H9 (cell line): ENCODE measurements at regions not wholly inside any gene's neighbourhood (a gene's known extent, or its start where the extent isn't known, plus 50 kb on each side); places are given as distances from the start of the nearest gene placed in this dataset.

Experiments
- DNase-seq: peaks from one replicate; pipeline ENCODE4 v3.0.0-alpha.2; 2017
- H2AFZ ChIP-seq: one replicate; pipeline ENCODE4 v1.6.1; 2013; ENCODE audit warnings: mild to moderate bottlenecking, low read length, control low read depth, moderate library complexity
- H2AK5ac ChIP-seq: 2 replicates; pipeline ENCODE4 v1.6.1; 2013; ENCODE audit warnings: low read length, control low read depth, mixed read lengths; ENCODE audit not compliant: insufficient read length
- H2BK120ac ChIP-seq: one replicate; pipeline ENCODE4 v1.6.1; 2013; ENCODE audit warnings: low read depth, mild to moderate bottlenecking, low read length, control low read depth, inconsistent platforms; ENCODE audit not compliant: poor library complexity, severe bottlenecking
- H2BK12ac ChIP-seq: 2 replicates; pipeline ENCODE4 v1.6.1; 2013; ENCODE audit warnings: low read length, control low read depth, mixed read lengths, low read depth; ENCODE audit not compliant: insufficient read length
- H2BK15ac ChIP-seq: 2 replicates; pipeline ENCODE4 v1.6.1; 2013; ENCODE audit warnings: low read depth, low read length, control low read depth
- H2BK20ac ChIP-seq: one replicate; pipeline ENCODE4 v1.6.1; 2013; ENCODE audit warnings: low read depth, mild to moderate bottlenecking, low read length, control low read depth, inconsistent platforms; ENCODE audit not compliant: poor library complexity, severe bottlenecking
- H2BK5ac ChIP-seq: 2 replicates; pipeline ENCODE4 v1.6.1; 2013; ENCODE audit warnings: low read length, control low read depth, mixed read lengths; ENCODE audit not compliant: insufficient read length
- H3K14ac ChIP-seq: 2 replicates; pipeline ENCODE4 v1.6.1; 2013; ENCODE audit warnings: low read length, control low read depth; ENCODE audit not compliant: insufficient read depth
- H3K18ac ChIP-seq: 2 replicates; pipeline ENCODE4 v1.6.1; 2013; ENCODE audit warnings: low read depth, mild to moderate bottlenecking, mixed read lengths, low read length, control low read depth; ENCODE audit not compliant: insufficient read length
- H3K23ac ChIP-seq: 2 replicates; pipeline ENCODE4 v1.6.1; 2013; ENCODE audit warnings: low read length, control low read depth, mixed read lengths, low read depth; ENCODE audit not compliant: insufficient read length
- H3K23me2 ChIP-seq: 2 replicates; pipeline ENCODE4 v1.6.1; 2013; ENCODE audit warnings: low read depth, mild to moderate bottlenecking, mixed read lengths, low read length, control low read depth; ENCODE audit not compliant: insufficient read length, poor library complexity, severe bottlenecking
- H3K27ac ChIP-seq: 2 replicates; pipeline ENCODE4 v1.5.1; 2013; ENCODE audit warnings: low read length, control low read depth, mixed read lengths, low read depth; ENCODE audit not compliant: insufficient read length
- H3K27me3 ChIP-seq: 2 replicates; pipeline ENCODE4 v1.6.1; 2013; ENCODE audit warnings: low read length, control low read depth, inconsistent platforms; ENCODE audit not compliant: insufficient read depth
- H3K4ac ChIP-seq: 2 replicates; pipeline ENCODE4 v1.6.1; 2013; ENCODE audit warnings: low read depth, mild to moderate bottlenecking, control low read depth, inconsistent platforms, low read length, moderate library complexity
- H3K4me1 ChIP-seq: 2 replicates; pipeline ENCODE4 v1.6.1; 2013; ENCODE audit warnings: low read length, control low read depth, inconsistent platforms; ENCODE audit not compliant: insufficient read depth
- H3K4me2 ChIP-seq: 2 replicates; pipeline ENCODE4 v1.6.1; 2013; ENCODE audit warnings: low read length, control low read depth, mixed read lengths; ENCODE audit not compliant: insufficient read length, insufficient read depth
- H3K56ac ChIP-seq: 2 replicates; pipeline ENCODE4 v1.6.1; 2013; ENCODE audit warnings: low read depth, mild to moderate bottlenecking, mixed read lengths, low read length, control low read depth; ENCODE audit not compliant: insufficient read length
- H3K79me1 ChIP-seq: 2 replicates; pipeline ENCODE4 v1.6.1; 2013; ENCODE audit warnings: low read depth, mild to moderate bottlenecking, moderate library complexity, low read length, control low read depth, inconsistent platforms; ENCODE audit not compliant: insufficient read depth, poor library complexity, severe bottlenecking
- H3K79me2 ChIP-seq: 2 replicates; pipeline ENCODE4 v1.6.1; 2013; ENCODE audit warnings: low read length, control low read depth, inconsistent platforms; ENCODE audit not compliant: insufficient read depth
- H3K9ac ChIP-seq: 2 replicates; pipeline ENCODE4 v1.6.1; 2013; ENCODE audit warnings: low read length, control low read depth, mixed read lengths; ENCODE audit not compliant: insufficient read length; ENCODE audit errors: extremely low read depth
- H3K9me3 ChIP-seq: one replicate; pipeline ENCODE4 v1.6.1; 2013; ENCODE audit warnings: low read depth, low read length, inconsistent platforms; ENCODE audit not compliant: control insufficient read depth
- H3T11ph ChIP-seq: one replicate; pipeline ENCODE4 v1.6.1; 2013; ENCODE audit warnings: mild to moderate bottlenecking, low read length, control low read depth, inconsistent platforms
- H4K20me1 ChIP-seq: one replicate; pipeline ENCODE4 v1.6.1; 2013; ENCODE audit not compliant: control insufficient read depth, insufficient read length, insufficient read depth
- H4K5ac ChIP-seq: 2 replicates; pipeline ENCODE4 v1.6.1; 2013; ENCODE audit warnings: low read depth, mild to moderate bottlenecking, mixed read lengths, low read length, control low read depth; ENCODE audit not compliant: insufficient read length
- H4K8ac ChIP-seq: replicated peaks from 2 replicates; pipeline ENCODE4 v1.6.1; 2013; ENCODE audit warnings: low read length, control low read depth, mixed read lengths, low read depth; ENCODE audit not compliant: insufficient read length
- H4K91ac ChIP-seq: 2 replicates; pipeline ENCODE4 v1.6.1; 2013; ENCODE audit warnings: low read depth, mild to moderate bottlenecking, moderate library complexity, mixed read lengths, low read length, control low read depth; ENCODE audit not compliant: insufficient read length
- H3K27ac Mint-ChIP-seq, 3 experiments: 2 replicates in 2 of 3; 3 replicates in 1 of 3; pipeline ENCODE4 v1.8.0; 2020 to 2021; ENCODE audit warnings: mixed read lengths in 3 of 3, mild to moderate bottlenecking in 1 of 3, moderate library complexity in 1 of 3
- H3K27me3 Mint-ChIP-seq: 2 replicates; pipeline ENCODE4 v1.8.0; 2021; ENCODE audit warnings: low read depth, mild to moderate bottlenecking, moderate library complexity, mixed read lengths
- H3K36me3 Mint-ChIP-seq, 3 experiments: 2 replicates in 2 of 3; 3 replicates in 1 of 3; pipeline ENCODE4 v1.8.0; 2020 to 2021; ENCODE audit warnings: low read depth in 3 of 3, mixed read lengths in 3 of 3; ENCODE audit not compliant: insufficient read depth in 1 of 3
- H3K4me1 Mint-ChIP-seq, 2 experiments: 2 replicates each; pipeline ENCODE4 v1.8.0; 2020; ENCODE audit warnings: mixed read lengths in 2 of 2
- H3K4me3 Mint-ChIP-seq, 2 experiments: 2 replicates in 1 of 2; 3 replicates in 1 of 2; pipeline ENCODE4 v1.8.0; 2020 to 2021; ENCODE audit warnings: mild to moderate bottlenecking in 2 of 2, mixed read lengths in 2 of 2, moderate library complexity in 1 of 2
- H3K9me3 Mint-ChIP-seq, 2 experiments: 2 replicates in 1 of 2; 3 replicates in 1 of 2; pipeline ENCODE4 v1.8.0; 2020; ENCODE audit warnings: mild to moderate bottlenecking in 2 of 2, mixed read lengths in 2 of 2, moderate library complexity in 1 of 2
- WGBS: extraction: QIAGEN DNeasy Blood & Tissue Kit; methylation state at CpG from one replicate; pipeline ENCODE4 v1.1.7; 2013; ENCODE audit warnings: missing lambda C conversion rate, low lambda C conversion rate, mixed read lengths; ENCODE audit not compliant: insufficient read length; ENCODE audit errors: extremely low coverage; 5-methylcytosine and 5-hydroxymethylcytosine counted together
- TF ChIP-seq, protein P1 (sequence below): fragments of 200-600 bp; sonication (generic); conservative IDR thresholded peaks from 3 replicates; pipeline ENCODE4 v1.8.0; 2021; ENCODE audit warnings: antibody characterized with exemption, mild to moderate bottlenecking

GRCh38 chr3:135781026-135781815 lies 184.3 kb upstream of the PPP2R3A start:
- H3K9me3 ChIP-seq = no peaks in the 10 kb centered on the region
- H3K9me3 Mint-ChIP-seq = no peaks in the 10 kb centered on the region; a peak in 1 of 5 replicates

More at GRCh38 chr3:135781026-135781815, 184.3 kb upstream of the PPP2R3A start:
- Histone ChIP-seq H3K23ac (no peak overlapping the region), H3K9ac (no peak overlapping the region), H3K27ac (no peak overlapping the region), H4K91ac (no peak overlapping the region), H3K18ac (no peak overlapping the region), H2BK12ac (no peak overlapping the region), H3K27me3 (no peaks in the 10 kb centered on the region), H2AK5ac (no peak overlapping the region), H3K4ac (no peak overlapping the region), H3K4me2 (no peak overlapping the region), H3T11ph (no peak overlapping the region), H2BK120ac (no peak overlapping the region), H3K79me1 (no peaks in the 10 kb centered on the region), H2BK5ac (no peak overlapping the region), H3K56ac (no peak overlapping the region), H2BK20ac (no peak overlapping the region), H3K79me2 (no peaks in the 10 kb centered on the region), H2AFZ (no peak overlapping the region), H3K23me2 (no peaks in the 10 kb centered on the region), H4K8ac (no peak overlapping the region), H4K5ac (no peak overlapping the region), H4K20me1 (no peaks in the 10 kb centered on the region), H3K14ac (no peak overlapping the region), H2BK15ac (no peak overlapping the region), H3K4me1 (no peaks in the 10 kb centered on the region)
- no peaks in the 10 kb centered on the region for H3K36me3 Mint-ChIP-seq
- H3K4me1 Mint-ChIP-seq = no peaks in the 10 kb centered on the region
- H3K27me3 Mint-ChIP-seq = peaks cover 4% of the 10 kb centered on the region; the same call in 1 of the 2 replicates
- WGBS = no CpG with 5 or more reads among the region's 3 CpGs
- H3K27ac Mint-ChIP-seq = no peak overlapping the region; a peak in 1 of 7 replicates
- TF ChIP-seq, protein P1, sequence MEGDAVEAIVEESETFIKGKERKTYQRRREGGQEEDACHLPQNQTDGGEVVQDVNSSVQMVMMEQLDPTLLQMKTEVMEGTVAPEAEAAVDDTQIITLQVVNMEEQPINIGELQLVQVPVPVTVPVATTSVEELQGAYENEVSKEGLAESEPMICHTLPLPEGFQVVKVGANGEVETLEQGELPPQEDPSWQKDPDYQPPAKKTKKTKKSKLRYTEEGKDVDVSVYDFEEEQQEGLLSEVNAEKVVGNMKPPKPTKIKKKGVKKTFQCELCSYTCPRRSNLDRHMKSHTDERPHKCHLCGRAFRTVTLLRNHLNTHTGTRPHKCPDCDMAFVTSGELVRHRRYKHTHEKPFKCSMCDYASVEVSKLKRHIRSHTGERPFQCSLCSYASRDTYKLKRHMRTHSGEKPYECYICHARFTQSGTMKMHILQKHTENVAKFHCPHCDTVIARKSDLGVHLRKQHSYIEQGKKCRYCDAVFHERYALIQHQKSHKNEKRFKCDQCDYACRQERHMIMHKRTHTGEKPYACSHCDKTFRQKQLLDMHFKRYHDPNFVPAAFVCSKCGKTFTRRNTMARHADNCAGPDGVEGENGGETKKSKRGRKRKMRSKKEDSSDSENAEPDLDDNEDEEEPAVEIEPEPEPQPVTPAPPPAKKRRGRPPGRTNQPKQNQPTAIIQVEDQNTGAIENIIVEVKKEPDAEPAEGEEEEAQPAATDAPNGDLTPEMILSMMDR = no peak
- no peak for DNase-seq
- no peak overlapping the region for H3K4me3 Mint-ChIP-seq
